Neural cell (in vitro differentiated cells): ENCODE measurements at regions not wholly inside any gene's neighbourhood (a gene's known extent, or its start where the extent isn't known, plus 50 kb on each side); places are given as distances from the start of the nearest gene placed in this dataset.

ENCODE experiments used
- H2AFZ ChIP-seq: fragments of 200-600, 300-800 bp; sonication (generic), shearing (Covaris generic); 2 replicates; pipeline ENCODE4 v1.6.0; 2014; ENCODE audit warnings: low read depth, mild to moderate bottlenecking, antibody characterized with exemption, low read length, moderate library complexity
- H3F3A ChIP-seq: fragments of 200-600 bp; shearing (Covaris generic); 2 replicates; pipeline ENCODE4 v1.6.1; 2016; ENCODE audit warnings: mild to moderate bottlenecking, moderate library complexity, mixed read lengths, antibody characterized with exemption, low read length; ENCODE audit not compliant: insufficient read depth, poor library complexity, severe bottlenecking
- H3K27ac ChIP-seq: fragments of 200-600, 300-800 bp; sonication (generic), shearing (Covaris generic); 2 replicates; pipeline ENCODE4 v1.5.1; 2014; ENCODE audit warnings: mild to moderate bottlenecking, low read length, moderate library complexity
- H3K27me3 ChIP-seq: fragments of 300-800, 200-600 bp; sonication (generic), shearing (Covaris generic); 2 replicates; pipeline ENCODE4 v1.6.0; 2014; ENCODE audit warnings: mild to moderate bottlenecking, low read depth, low read length, moderate library complexity; ENCODE audit not compliant: insufficient read depth
- H3K36me3 ChIP-seq: fragments of 300-800, 200-600 bp; sonication (generic), shearing (Covaris generic); 2 replicates; pipeline ENCODE4 v1.5.1; 2014; ENCODE audit warnings: mild to moderate bottlenecking, antibody characterized with exemption, low read length, moderate library complexity; ENCODE audit not compliant: insufficient read depth
- H3K4me2 ChIP-seq: fragments of 300-800, 200-600 bp; sonication (generic), shearing (Covaris generic); 2 replicates; pipeline ENCODE4 v1.6.0; 2014; ENCODE audit warnings: mild to moderate bottlenecking, low read length
- H3K4me3 ChIP-seq: fragments of 300-800, 200-600 bp; sonication (generic), shearing (Covaris generic); 2 replicates; pipeline ENCODE4 v1.5.1; 2014; ENCODE audit warnings: mild to moderate bottlenecking, low read length, moderate library complexity
- H3K79me2 ChIP-seq: fragments of 200-600 bp; shearing (Covaris generic); replicated peaks from 2 replicates; pipeline ENCODE4 v1.6.0; 2014; ENCODE audit warnings: mild to moderate bottlenecking, low read length, moderate library complexity; ENCODE audit not compliant: insufficient read depth
- H3K9ac ChIP-seq: fragments of 300-800, 200-600 bp; sonication (generic), shearing (Covaris generic); 2 replicates; pipeline ENCODE4 v1.6.1; 2016; ENCODE audit warnings: mild to moderate bottlenecking, low read length, mixed read lengths
- H3K9me2 ChIP-seq: fragments of 200-600 bp; shearing (Covaris generic); 2 replicates; pipeline ENCODE4 v1.6.1; 2016; ENCODE audit warnings: mild to moderate bottlenecking, low read length, mixed read lengths; ENCODE audit not compliant: insufficient read depth
- H3K9me3 ChIP-seq: fragments of 200-600, 300-800 bp; sonication (generic), shearing (Covaris generic); 2 replicates; pipeline ENCODE4 v1.6.1; 2016; ENCODE audit warnings: mild to moderate bottlenecking, mixed run types, low read length, moderate library complexity, mixed read lengths
- H4K20me1 ChIP-seq: fragments of 200-600 bp; shearing (Covaris generic); 2 replicates; pipeline ENCODE4 v1.6.1; 2016; ENCODE audit warnings: mild to moderate bottlenecking, mixed run types; ENCODE audit not compliant: insufficient read depth
- CTCF ChIP-seq: fragments of 450-650 bp; IDR thresholded peaks from 2 replicates; pipeline ENCODE4 v1.5.1; 2014; ENCODE audit warnings: antibody characterized with exemption, mild to moderate bottlenecking, moderate library complexity; ENCODE audit not compliant: poor library complexity, severe bottlenecking
- EP300 ChIP-seq: fragments of 450-650 bp; conservative IDR thresholded peaks from 2 replicates; pipeline ENCODE4 v1.6.1; 2014; ENCODE audit warnings: antibody characterized with exemption, mild to moderate bottlenecking, moderate library complexity; ENCODE audit not compliant: poor library complexity, severe bottlenecking
- EZH2 ChIP-seq: fragments of 200-600, 300-800 bp; shearing (Covaris generic), sonication (generic); IDR thresholded peaks from 2 replicates; pipeline ENCODE4 v1.6.1; 2014; ENCODE audit warnings: antibody characterized with exemption, low read length, borderline replicate concordance, mild to moderate bottlenecking; ENCODE audit not compliant: insufficient read depth, poor library complexity, severe bottlenecking
- MXI1 ChIP-seq: fragments of 450-650 bp; conservative IDR thresholded peaks from 2 replicates; pipeline ENCODE4 v1.6.1; 2014; ENCODE audit warnings: antibody characterized with exemption, mild to moderate bottlenecking; ENCODE audit not compliant: poor library complexity, severe bottlenecking
- POLR2AphosphoS5 ChIP-seq: IDR thresholded peaks from 2 replicates; pipeline ENCODE4 v1.6.1; 2012
- RAD21 ChIP-seq: fragments of 450-650 bp; conservative IDR thresholded peaks from 2 replicates; pipeline ENCODE4 v1.6.1; 2014; ENCODE audit warnings: antibody characterized with exemption, mild to moderate bottlenecking, moderate library complexity
- REST ChIP-seq: IDR thresholded peaks from 2 replicates; pipeline ENCODE4 v1.6.1; 2012; ENCODE audit warnings: borderline replicate concordance
- SMC3 ChIP-seq: fragments of 450-650 bp; conservative IDR thresholded peaks from 2 replicates; pipeline ENCODE4 v1.6.1; 2014; ENCODE audit warnings: antibody characterized with exemption, mild to moderate bottlenecking, moderate library complexity; ENCODE audit not compliant: poor library complexity
- TAF1 ChIP-seq: IDR thresholded peaks from 2 replicates; pipeline ENCODE4 v1.6.1; 2012; ENCODE audit warnings: low read depth

- no peaks in the 10 kb centered on the region for H3K9me2 ChIP-seq
- no peak overlapping the region for H3K4me2 ChIP-seq
- TF ChIP-seq RAD21 (no peak), POLR2AphosphoS5 (no peak)
- H3K9ac ChIP-seq = no peak overlapping the region
- H3K4me3 ChIP-seq = no peak overlapping the region
- no peaks in the 10 kb centered on the region for H3K79me2 ChIP-seq
- H3K9me3 ChIP-seq = no peaks in the 10 kb centered on the region
- H3K36me3 ChIP-seq = no peaks in the 10 kb centered on the region
- no peaks in the 10 kb centered on the region for H3F3A ChIP-seq
- no peaks in the 10 kb centered on the region for H4K20me1 ChIP-seq
- no peaks in the 10 kb centered on the region for H3K27me3 ChIP-seq
- H2AFZ ChIP-seq = no peak overlapping the region
- no peak overlapping the region for H3K27ac ChIP-seq
Observed at GRCh38 chr5:67310169-67310568, 113.6 kb upstream of the CD180 start.

- H3K9ac ChIP-seq = no peak overlapping the region
- no peaks in the 10 kb centered on the region for H3F3A ChIP-seq
- no peak overlapping the region for H3K27ac ChIP-seq
- H3K9me2 ChIP-seq = no peaks in the 10 kb centered on the region
- no peak overlapping the region for H3K4me2 ChIP-seq
- no peaks in the 10 kb centered on the region for H4K20me1 ChIP-seq
- no peak overlapping the region for H2AFZ ChIP-seq
- no peaks in the 10 kb centered on the region for H3K9me3 ChIP-seq
- H3K36me3 ChIP-seq = no peaks in the 10 kb centered on the region
- TF ChIP-seq TAF1 = no peak
- no peak for TF ChIP-seq MXI1
- TF ChIP-seq CTCF = no peak
- TF ChIP-seq REST = no peak
- H3K27me3 ChIP-seq = no peaks in the 10 kb centered on the region
- H3K79me2 ChIP-seq = no peaks in the 10 kb centered on the region
- no peak overlapping the region for H3K4me3 ChIP-seq
Observed at GRCh38 chr5:67308988-67309688, 112.5 kb upstream of the CD180 start.

- Histone ChIP-seq H3K9me2 (no peaks in the 10 kb centered on the region), H3K27ac (no peak overlapping the region), H3K4me2 (no peak overlapping the region), H4K20me1 (no peaks in the 10 kb centered on the region), H3F3A (no peaks in the 10 kb centered on the region), H3K79me2 (no peaks in the 10 kb centered on the region), H3K27me3 (no peaks in the 10 kb centered on the region), H3K9ac (no peak overlapping the region), H2AFZ (no peak overlapping the region), H3K36me3 (no peaks in the 10 kb centered on the region), H3K9me3 (no peaks in the 10 kb centered on the region), H3K4me3 (no peak overlapping the region)
- TF ChIP-seq SMC3 (no peak), RAD21 (no peak), TAF1 (no peak), REST (no peak), CTCF (no peak), EP300 (no peak), POLR2AphosphoS5 (no peak), EZH2 (no peak), MXI1 (no peak)
Observed at GRCh38 chr5:67306965-67307607, 110.5 kb upstream of the CD180 start.
